ENCODE measurements at regions not wholly inside any gene's neighbourhood (a gene's known extent, or its start where the extent isn't known, plus 50 kb on each side); places are given as distances from the start of the nearest gene placed in this dataset.
A peak's percentile ranks its signal among the peaks of the same experiment; 100 is the strongest.

DNA sequence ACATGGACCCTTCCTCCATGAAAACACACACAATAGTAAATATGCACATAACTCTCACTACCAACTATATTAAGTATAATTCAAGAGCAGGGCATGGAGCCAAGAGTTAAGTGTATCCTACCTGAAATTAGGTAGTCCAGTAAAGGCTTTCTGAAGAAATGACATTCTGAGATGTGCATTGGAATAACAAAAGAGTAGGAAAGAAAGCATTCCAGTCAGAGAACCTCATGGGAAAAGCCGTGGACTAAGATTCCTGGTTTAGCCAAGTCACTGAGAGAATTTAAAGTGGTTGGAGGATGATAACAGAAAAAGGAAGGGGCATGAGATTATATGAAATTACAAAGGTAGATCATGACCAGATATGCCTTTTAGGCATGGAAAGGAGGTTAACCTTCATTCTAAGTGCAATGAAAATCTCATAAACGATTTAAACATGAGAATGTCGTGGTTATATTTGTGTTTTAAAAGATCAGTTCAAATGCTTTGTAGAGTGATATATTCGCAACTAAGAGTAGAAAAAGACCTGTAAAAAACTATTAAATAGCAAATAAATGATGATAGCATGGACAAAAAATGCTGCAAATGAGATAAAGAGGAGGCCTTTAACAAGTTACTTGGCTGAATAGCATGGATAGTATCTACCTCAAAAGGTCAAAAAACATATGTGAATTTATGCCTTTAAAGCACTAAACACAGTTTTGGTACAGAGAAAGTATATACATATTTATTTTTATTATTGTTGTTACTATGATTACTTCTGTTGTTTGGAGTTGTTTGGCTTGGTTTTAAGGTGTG, 767.4 kb upstream of the GHITM start:
- peak; percentile 12 for DNase-seq (ENCODE audit: low spot score)

DNA sequence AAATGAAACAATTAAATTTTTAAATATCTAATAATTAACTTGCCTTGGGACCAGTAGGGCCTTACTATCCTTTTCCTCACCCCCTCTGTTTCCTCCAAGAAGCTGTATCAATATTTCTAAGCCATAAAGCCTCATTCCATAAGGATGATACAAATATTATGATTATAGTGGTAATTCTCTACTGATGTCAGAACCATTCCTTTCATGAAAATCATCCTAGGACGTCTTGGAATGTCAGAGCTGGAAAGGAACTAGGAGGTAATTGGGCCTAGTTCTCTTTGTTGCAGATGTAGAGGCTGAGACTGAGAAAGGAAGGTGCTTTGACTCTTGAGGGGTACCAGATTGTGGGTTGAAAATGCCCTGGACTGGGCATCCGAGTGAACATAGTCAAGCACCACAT, 766.7 kb upstream of the GHITM start:
- no peak for DNase-seq (ENCODE audit: low spot score)

- DNase-seq (ENCODE audit: low spot score) = peak; percentile 29
These were observed 765.6 kb upstream of the GHITM start for GRCh38 chr10:83373671-83374070.

GRCh38 chr10:83374741-83375140, 764.6 kb upstream of the GHITM start:
- no peak for DNase-seq (ENCODE audit: low spot score)

- DNase-seq (ENCODE audit: low spot score) = no peak
These were observed 764.0 kb upstream of the GHITM start for GRCh38 chr10:83375274-83375673.

DNA sequence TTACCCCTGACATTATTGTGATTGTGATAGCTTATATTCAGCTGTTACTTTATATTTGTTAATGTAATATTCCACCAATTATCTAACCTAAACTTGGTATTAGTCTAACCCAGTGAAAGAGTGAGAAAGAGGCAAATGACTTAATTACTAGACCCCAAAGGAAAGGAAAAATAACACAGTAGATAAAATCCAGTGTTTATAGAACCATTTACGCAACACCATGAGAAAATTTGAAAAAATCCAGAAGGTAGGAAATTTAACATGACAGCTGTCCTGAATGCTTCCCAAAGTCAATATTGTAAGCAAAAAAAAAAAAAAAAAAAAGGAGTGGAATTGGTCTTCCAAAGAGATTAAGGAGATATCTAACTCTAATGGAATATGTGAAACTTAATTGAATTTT, 741.5 kb upstream of the GHITM start:
- DNase-seq (ENCODE audit: low spot score) = no peak

DNA sequence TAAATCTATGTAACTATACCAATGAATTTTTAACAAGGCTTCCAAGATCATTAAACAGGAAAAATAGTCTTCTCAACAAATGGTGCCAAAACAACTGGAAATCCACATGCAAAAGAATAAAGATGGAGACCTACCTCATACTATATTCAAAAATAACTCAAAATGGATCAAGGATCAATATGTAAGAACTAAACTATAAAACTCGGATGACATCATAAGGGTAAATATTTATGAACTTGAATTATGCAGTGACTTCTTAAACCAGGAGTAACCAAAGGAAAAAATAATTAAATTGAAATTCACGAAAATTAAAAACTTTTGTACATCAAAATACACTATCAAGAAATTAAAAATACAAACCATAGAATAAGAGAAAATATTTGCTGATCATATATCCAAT, 728.7 kb upstream of the GHITM start:
- no peak for DNase-seq (ENCODE audit: low spot score)

- no peak for DNase-seq (ENCODE audit: low spot score)
These were observed 714.0 kb upstream of the GHITM start for GRCh38 chr10:83425306-83425705.

DNA sequence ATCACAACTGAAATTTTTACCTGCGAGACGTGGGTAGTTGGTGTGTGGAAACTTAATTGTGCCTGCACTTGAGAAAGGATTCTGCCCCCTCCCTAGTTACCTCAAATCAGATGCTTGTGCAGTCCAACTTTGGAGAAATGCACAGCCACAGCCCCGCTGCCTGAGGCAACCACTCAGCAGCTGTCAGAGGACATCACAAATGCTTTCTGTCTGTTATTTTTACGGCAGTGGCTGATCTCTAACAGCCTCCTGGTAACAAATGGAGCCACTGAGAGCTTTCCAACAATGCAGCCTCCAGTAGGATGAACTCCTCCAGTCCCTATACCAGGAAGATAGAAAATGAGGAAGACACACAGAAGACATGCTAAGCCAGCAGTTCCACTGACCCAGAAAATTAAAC, 712.2 kb upstream of the GHITM start:
- DNase-seq (ENCODE audit: low spot score) = no peak

DNA sequence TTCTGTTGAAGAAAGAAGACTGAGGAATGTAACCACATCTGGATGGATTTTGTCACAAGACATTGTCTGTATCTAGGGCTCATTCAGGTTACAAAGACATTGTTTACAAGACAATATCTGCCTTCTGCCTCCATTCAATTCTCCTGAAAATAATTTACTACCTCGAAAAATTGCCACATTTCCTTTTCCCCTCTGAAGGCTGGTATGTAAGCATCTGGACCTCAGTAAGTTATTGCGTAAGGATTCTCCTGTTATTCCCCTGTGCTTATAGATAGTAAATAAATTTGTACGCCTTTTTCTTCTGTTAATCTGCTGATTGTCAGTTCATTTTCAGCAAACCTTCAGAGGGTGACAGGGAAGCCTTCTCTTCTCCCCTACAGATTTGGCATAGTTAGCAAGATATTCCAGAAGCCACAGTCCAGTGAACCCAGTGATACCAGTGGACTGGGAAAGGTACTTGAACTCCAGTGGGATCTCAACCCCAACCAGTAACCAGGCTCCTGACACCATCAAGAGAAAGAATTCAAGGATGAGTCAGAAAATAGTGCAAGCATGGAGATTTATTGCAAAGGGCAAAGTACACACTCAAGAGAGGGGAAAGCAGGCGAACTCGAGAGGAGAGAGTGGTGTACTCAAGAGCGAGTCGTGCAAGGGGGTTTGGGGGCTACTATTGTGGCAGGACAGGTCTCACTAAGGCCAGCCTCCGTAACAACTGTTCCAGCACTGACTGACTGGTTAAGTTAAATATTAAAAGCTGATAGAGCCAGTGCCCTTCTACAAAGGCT, 706.9 kb upstream of the GHITM start:
- no peak for DNase-seq (ENCODE audit: low spot score)

GRCh38 chr10:83433705-83434104, 705.6 kb upstream of the GHITM start:
- DNase-seq (ENCODE audit: low spot score) = no peak

DNA sequence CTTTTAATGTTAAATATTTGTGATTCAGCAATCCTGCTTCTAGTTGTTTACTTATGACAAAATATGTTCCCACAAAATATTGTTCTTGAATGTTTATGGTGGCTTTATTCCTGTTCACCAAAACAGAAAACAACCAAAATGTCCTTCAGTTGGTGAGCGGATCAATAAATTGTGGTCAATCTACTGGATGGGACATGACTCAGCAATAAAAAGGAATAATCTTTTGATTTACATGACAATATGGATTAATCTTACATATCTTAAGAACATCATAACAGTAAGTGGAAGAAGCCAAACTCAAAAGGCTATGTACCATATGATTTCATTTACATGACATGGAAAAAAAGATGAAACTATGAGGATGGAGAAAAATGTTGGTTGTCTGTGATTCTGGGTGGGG, 691.3 kb upstream of the GHITM start:
- DNase-seq (ENCODE audit: low spot score) = no peak

- no peak for DNase-seq (ENCODE audit: low spot score)
These were observed 680.7 kb upstream of the GHITM start for GRCh38 chr10:83458611-83459010.

GRCh38 chr10:83459124-83459523, 680.2 kb upstream of the GHITM start:
- DNase-seq (ENCODE audit: low spot score) = no peak

DNA sequence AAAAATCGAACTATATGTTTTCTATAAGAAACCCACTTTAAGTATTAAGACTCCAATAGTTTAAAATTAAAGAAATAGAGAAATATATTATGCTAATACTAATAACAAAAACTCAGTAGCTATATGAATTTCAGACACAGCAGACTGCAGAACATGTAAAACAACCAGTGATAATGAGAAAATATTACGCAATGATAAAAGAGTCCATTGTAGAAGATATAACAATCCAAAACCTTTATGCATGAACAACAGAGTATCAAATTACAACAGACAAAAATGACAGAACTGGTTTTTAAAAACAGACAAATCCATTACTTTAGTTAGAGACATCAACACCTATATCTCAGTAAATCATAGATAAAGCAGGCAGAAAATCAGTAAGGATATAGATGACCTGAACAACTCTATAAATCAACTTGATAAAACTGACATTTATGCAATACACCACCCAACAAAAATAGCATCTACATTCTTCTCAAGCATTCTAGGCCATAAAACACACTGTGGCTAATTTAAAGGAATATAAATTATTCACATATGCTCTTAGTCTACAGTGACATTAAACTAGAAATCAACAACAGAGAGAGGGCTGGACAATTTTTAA, 669.5 kb upstream of the GHITM start:
- DNase-seq (ENCODE audit: low spot score) = no peak

- DNase-seq (ENCODE audit: low spot score) = no peak
These were observed 663.1 kb upstream of the GHITM start for GRCh38 chr10:83476211-83476610.

- no peak for DNase-seq (ENCODE audit: low spot score)
These were observed 650.1 kb upstream of the GHITM start for GRCh38 chr10:83489161-83489560.

GRCh38 chr10:83492004-83492403, 647.3 kb upstream of the GHITM start:
- no peak for DNase-seq (ENCODE audit: low spot score)

- no peak for DNase-seq (ENCODE audit: low spot score)
These were observed 626.6 kb upstream of the GHITM start for GRCh38 chr10:83512681-83513080.

GRCh38 chr10:83515001-83515400, 624.3 kb upstream of the GHITM start:
- no peak for DNase-seq (ENCODE audit: low spot score)

DNA sequence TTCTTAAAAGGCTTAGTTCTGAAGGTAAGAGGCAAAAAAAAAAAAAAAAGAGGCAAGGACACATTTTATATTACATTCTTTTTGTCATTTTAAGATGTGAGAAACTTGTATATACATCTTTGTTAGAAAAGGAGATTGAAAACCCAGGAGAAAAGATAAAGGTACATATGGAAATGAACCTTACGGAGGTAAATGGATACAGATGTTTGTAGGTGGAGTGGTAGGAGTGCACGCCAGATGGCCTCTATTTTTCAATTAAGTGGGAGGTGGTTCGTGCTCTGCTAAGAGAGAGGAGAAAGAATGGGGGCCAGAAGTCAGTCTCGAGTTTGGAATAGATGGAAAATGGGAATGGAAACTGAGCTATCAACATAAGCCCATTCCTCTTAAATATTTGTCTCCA, 622.5 kb upstream of the GHITM start:
- DNase-seq (ENCODE audit: low spot score) = no peak

- DNase-seq (ENCODE audit: low spot score) = no peak
These were observed 621.9 kb upstream of the GHITM start for GRCh38 chr10:83517456-83517855.

- no peak for DNase-seq (ENCODE audit: low spot score)
These were observed 620.5 kb upstream of the GHITM start for GRCh38 chr10:83518779-83519178.

All from iPS-NIHi11 (cell line).